Sigmoid colon (tissue), 6 donors: ENCODE measurements at regions not wholly inside any gene's neighbourhood (a gene's known extent, or its start where the extent isn't known, plus 50 kb on each side); places are given as distances from the start of the nearest gene placed in this dataset.
A peak's percentile ranks its signal among the peaks of the same experiment; 100 is the strongest.

Experiments used
- DNase-seq: peaks from one replicate; pipeline ENCODE4 v3.0.0-alpha.2; 2019
- H3K27ac ChIP-seq, 4 donors: fragments of 200-600 bp; sonication (generic); one replicate each; pipeline ENCODE4 v1.5.1; 2016 to 2019; ENCODE audit warnings: mild to moderate bottlenecking in 1 of 4
- H3K27me3 ChIP-seq, 3 donors: fragments of 200-600 bp; sonication (generic); one replicate each; pipeline ENCODE4 v1.5.1; 2019; ENCODE audit warnings: mild to moderate bottlenecking in 1 of 3
- H3K36me3 ChIP-seq, 4 donors: fragments of 200-600 bp; sonication (generic); one replicate each; pipeline ENCODE4 v1.5.1; 2016 to 2019
- H3K4me1 ChIP-seq, 4 donors: fragments of 200-600 bp; sonication (generic); one replicate each; pipeline ENCODE4 v1.5.1; 2017 to 2019
- H3K4me3 ChIP-seq, 4 donors: fragments of 200-600 bp; sonication (generic); one replicate each; pipeline ENCODE4 v1.5.1; 2017 to 2019; ENCODE audit warnings: mild to moderate bottlenecking in 2 of 4, moderate library complexity in 1 of 4
- H3K9me3 ChIP-seq, 4 donors: fragments of 200-600 bp in 3 of 4; sonication (generic) in 3 of 4; one replicate each; pipeline versions ENCODE4 v1.5.1 to v1.6.1; 2013 to 2019
- CTCF ChIP-seq, 4 experiments: fragments of 450-650 bp in 3 of 4; fragments of 200-600 bp in 1 of 4; IDR thresholded peaks; one replicate each; pipeline ENCODE4 v1.5.1; 2016 to 2019; ENCODE audit warnings: antibody characterized with exemption in 4 of 4, mild to moderate bottlenecking in 3 of 4, moderate library complexity in 2 of 4
- EP300 ChIP-seq, 4 donors: sonication (generic); formaldehyde crosslinking; IDR thresholded peaks; one replicate each; pipeline ENCODE4 v1.6.1; 2017; ENCODE audit warnings: antibody characterized with exemption in 4 of 4
- POLR2A ChIP-seq, 2 donors: fragments of 450-650 bp; IDR thresholded peaks; one replicate each; pipeline ENCODE4 v1.6.1; 2016; ENCODE audit warnings: antibody characterized with exemption in 2 of 2, mild to moderate bottlenecking in 2 of 2, moderate library complexity in 2 of 2
- POLR2AphosphoS5 ChIP-seq, 4 donors: sonication (generic); formaldehyde crosslinking; IDR thresholded peaks; one replicate each; pipeline ENCODE4 v1.6.1; 2017; ENCODE audit warnings: antibody characterized with exemption in 4 of 4
- WGBS, 2 donors: extraction: QIAGEN DNeasy Blood & Tissue Kit; methylation state at CpG; one replicate each; pipeline ENCODE4 v1.1.7; 2013; 5-methylcytosine and 5-hydroxymethylcytosine counted together
- intact Hi-C: fragments of 100-400 bp; cut with DNase I; formaldehyde crosslinking; loops from one replicate; pipeline ENCODE4 v1.15.1; 2023
- donor health status: healthy with polysubstance abuse.
- donor health status: healthy.

- Histone ChIP-seq H3K9me3 (peaks cover 0 to 4% (median 0%) of the 10 kb centered on the region in 4 donors), H3K36me3 (no peaks in the 10 kb centered on the region), H3K4me3 (no peak overlapping the region), H3K4me1 (peaks cover 0 to 4% (median 0%) of the 10 kb centered on the region in 4 donors), H3K27me3 (no peaks in the 10 kb centered on the region), H3K27ac (no peak overlapping the region)
- intact Hi-C loops: no loop called here
- DNase-seq: no peak
- TF ChIP-seq CTCF (IDR thresholded peaks at IDR 0.05): no peak
- TF ChIP-seq POLR2A (IDR thresholded peaks at IDR 0.05): no peak
- TF ChIP-seq POLR2AphosphoS5 (IDR thresholded peaks at IDR 0.05): no peak
- TF ChIP-seq EP300 (IDR thresholded peaks at IDR 0.05): no peak
- 88 to 92% methylated on average over 8 of the region's 8 CpGs for WGBS, 2 donors
Measured at GRCh38 chr3:152608696-152609594, 226.0 kb upstream of the P2RY1 start.

GRCh38 chr3:152609891-152610290 is 225.0 kb upstream of the P2RY1 start:
- Histone ChIP-seq H3K27ac (no peak overlapping the region), H3K9me3 (no peaks in the 10 kb centered on the region), H3K4me1 (peaks cover 0 to 4% (median 0%) of the 10 kb centered on the region in 4 donors), H3K36me3 (no peaks in the 10 kb centered on the region), H3K27me3 (no peaks in the 10 kb centered on the region), H3K4me3 (no peak overlapping the region)
- DNase-seq: no peak
- TF ChIP-seq POLR2A (IDR thresholded peaks at IDR 0.05) (no peak), POLR2AphosphoS5 (IDR thresholded peaks at IDR 0.05) (no peak), EP300 (IDR thresholded peaks at IDR 0.05) (no peak), CTCF (IDR thresholded peaks at IDR 0.05) (no peak)
- intact Hi-C loops: no loop called here

GRCh38 chr3:152610622-152611021 is 224.3 kb upstream of the P2RY1 start:
- Histone ChIP-seq H3K27ac (no peak overlapping the region), H3K4me1 (peaks cover 0 to 4% (median 0%) of the 10 kb centered on the region in 4 donors), H3K36me3 (no peaks in the 10 kb centered on the region), H3K4me3 (no peak overlapping the region), H3K27me3 (no peaks in the 10 kb centered on the region), H3K9me3 (no peaks in the 10 kb centered on the region)
- 89 to 90% methylated on average over 6 of the region's 6 CpGs for WGBS, 2 donors
- intact Hi-C loops: no loop called here
- DNase-seq: no peak
- TF ChIP-seq CTCF (IDR thresholded peaks at IDR 0.05) (no peak), POLR2A (IDR thresholded peaks at IDR 0.05) (no peak), POLR2AphosphoS5 (IDR thresholded peaks at IDR 0.05) (no peak)

GRCh38 chr3:152611905-152612304 is 223.0 kb upstream of the P2RY1 start:
- Histone ChIP-seq H3K4me3 (no peak overlapping the region), H3K9me3 (no peaks in the 10 kb centered on the region), H3K27me3 (no peaks in the 10 kb centered on the region), H3K27ac (peak overlapping the region in 2 of 4 donors; percentile 16 to 35), H3K4me1 (peaks cover 0 to 4% (median 0%) of the 10 kb centered on the region in 4 donors), H3K36me3 (no peaks in the 10 kb centered on the region)
- intact Hi-C loops: no loop called here
- no peak for TF ChIP-seq EP300 (IDR thresholded peaks at IDR 0.05)
- no peak for TF ChIP-seq POLR2A (IDR thresholded peaks at IDR 0.05)
- no peak for TF ChIP-seq CTCF (IDR thresholded peaks at IDR 0.05)
- TF ChIP-seq POLR2AphosphoS5 (IDR thresholded peaks at IDR 0.05): no peak
- DNase-seq: no peak
